Peyer's patch (tissue), 4 donors: ENCODE measurements at regions not wholly inside any gene's neighbourhood (a gene's known extent, or its start where the extent isn't known, plus 50 kb on each side); places are given as distances from the start of the nearest gene placed in this dataset.

ENCODE experiments used
- POLR2A ChIP-seq, 2 donors: fragments of 450-650 bp; IDR thresholded peaks; one replicate each; pipeline ENCODE4 v1.5.1; 2017; ENCODE audit warnings: antibody characterized with exemption in 2 of 2, mild to moderate bottlenecking in 2 of 2, moderate library complexity in 2 of 2
- TF ChIP-seq, protein P1 (sequence below), 6 experiments: fragments of 450-650 bp in 4 of 6; fragments of 200-600 bp in 2 of 6; sonication (generic) in 1 of 6; IDR thresholded peaks; one replicate each; pipeline ENCODE4 v1.5.1; 2017 to 2019; ENCODE audit warnings: antibody characterized with exemption in 6 of 6, mild to moderate bottlenecking in 3 of 6, moderate library complexity in 1 of 6

DNA sequence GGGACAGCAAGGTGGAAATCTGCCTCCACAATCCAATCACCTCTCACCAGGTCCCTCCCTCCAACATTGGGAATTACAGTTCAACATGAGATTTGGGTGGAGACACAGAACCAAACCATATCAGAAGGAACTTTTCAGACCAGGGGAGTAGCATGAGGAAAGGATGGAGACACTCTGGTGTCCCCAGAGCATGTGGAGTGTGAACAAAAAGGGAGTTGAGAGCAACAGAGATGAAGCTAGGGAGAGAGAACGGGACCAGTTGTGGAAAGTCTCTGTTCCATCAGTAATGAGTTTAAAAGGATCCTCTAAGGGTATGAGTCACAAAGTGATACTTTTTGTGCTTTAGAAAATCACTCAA, 382.0 kb downstream of the SFMBT2 start:
- TF ChIP-seq, protein P1, sequence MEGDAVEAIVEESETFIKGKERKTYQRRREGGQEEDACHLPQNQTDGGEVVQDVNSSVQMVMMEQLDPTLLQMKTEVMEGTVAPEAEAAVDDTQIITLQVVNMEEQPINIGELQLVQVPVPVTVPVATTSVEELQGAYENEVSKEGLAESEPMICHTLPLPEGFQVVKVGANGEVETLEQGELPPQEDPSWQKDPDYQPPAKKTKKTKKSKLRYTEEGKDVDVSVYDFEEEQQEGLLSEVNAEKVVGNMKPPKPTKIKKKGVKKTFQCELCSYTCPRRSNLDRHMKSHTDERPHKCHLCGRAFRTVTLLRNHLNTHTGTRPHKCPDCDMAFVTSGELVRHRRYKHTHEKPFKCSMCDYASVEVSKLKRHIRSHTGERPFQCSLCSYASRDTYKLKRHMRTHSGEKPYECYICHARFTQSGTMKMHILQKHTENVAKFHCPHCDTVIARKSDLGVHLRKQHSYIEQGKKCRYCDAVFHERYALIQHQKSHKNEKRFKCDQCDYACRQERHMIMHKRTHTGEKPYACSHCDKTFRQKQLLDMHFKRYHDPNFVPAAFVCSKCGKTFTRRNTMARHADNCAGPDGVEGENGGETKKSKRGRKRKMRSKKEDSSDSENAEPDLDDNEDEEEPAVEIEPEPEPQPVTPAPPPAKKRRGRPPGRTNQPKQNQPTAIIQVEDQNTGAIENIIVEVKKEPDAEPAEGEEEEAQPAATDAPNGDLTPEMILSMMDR (IDR thresholded peaks at IDR 0.05) = no peak
- no peak for TF ChIP-seq POLR2A (IDR thresholded peaks at IDR 0.05)
